ENCODE measurements at regions not wholly inside any gene's neighbourhood (a gene's known extent, or its start where the extent isn't known, plus 50 kb on each side); places are given as distances from the start of the nearest gene placed in this dataset.

DNA sequence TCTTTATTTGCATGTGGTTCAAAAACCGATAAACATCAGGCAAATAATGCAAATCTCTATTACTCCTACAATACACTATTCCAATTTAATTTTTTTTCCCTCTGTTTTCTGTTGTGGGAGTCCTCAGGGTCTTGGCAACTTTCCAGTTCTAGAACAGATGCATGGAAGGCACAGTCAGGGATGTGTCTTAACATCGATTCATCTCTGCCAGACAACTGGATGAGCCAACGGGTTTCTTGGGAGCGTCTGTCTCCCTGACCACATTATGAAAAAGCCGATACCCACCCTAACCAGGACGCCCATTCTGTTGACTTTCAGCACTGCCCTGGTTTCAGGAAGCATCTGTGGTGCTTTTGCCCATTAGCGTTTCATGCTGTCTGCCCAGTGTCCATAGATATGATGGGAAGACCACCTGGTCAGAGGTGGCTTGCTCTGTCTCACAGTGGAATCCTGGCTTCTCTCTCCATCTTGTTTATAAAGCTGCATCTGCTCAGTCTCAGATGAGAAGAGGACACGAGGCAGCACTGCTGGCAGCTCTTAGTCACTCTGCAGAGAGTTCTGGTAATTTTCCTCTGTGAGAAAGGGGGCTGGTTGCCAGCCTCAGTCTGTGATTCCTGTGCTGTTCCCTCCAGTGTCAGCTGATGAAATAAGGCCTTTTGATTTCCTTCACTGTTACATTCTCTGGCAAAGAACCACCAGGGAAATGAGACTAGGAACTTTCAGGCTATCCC is 57.9 kb upstream of the KCNE4 start:
- Histone ChIP-seq H3K9me3 (ENCODE audit: control insufficient read depth in 1 of 2, low read length in 2 of 2) (no peaks in the 10 kb centered on the region), H3K27ac (ENCODE audit: low read length) (peak overlapping the region; percentile 34), H3K27me3 (ENCODE audit: low read depth, low read length) (no peaks in the 10 kb centered on the region), H3K4me3 (ENCODE audit: low read depth in 1 of 2, low read length in 2 of 2) (peak overlapping the region in 1 of 2 donors; percentile 12), H3K4me1 (ENCODE audit: control insufficient read depth in 1 of 2, insufficient read depth in 2 of 2, low read length in 2 of 2) (peaks cover 0 to 14% of the 10 kb centered on the region in 2 donors), H3K36me3 (ENCODE audit: control insufficient read depth in 1 of 2, insufficient read depth in 2 of 2, low read length in 2 of 2) (no peaks in the 10 kb centered on the region)

DNA sequence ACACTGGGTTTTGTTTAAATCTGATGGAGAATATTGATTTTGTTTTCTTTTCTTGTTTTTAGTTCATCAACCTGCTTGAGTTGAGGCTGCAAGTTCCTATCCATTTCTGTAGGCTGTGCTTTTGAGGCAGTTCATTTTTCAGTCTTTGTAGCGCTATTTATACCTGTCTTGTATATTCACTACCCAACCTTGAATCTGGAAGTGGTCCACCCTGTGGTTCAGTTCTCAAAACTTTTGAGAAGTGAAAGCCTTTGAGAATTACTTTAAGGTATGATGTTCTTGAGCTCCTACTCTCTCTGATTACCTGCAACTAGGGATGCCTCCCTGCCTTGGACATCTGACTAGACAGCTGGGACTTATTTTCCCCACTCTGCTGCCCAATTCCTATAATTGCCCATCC is 53.5 kb upstream of the KCNE4 start:
- peaks cover 0 to 14% of the 10 kb centered on the region in 2 donors for H3K4me1 ChIP-seq (ENCODE audit: control insufficient read depth in 1 of 2, insufficient read depth in 2 of 2, low read length in 2 of 2)
- no peaks in the 10 kb centered on the region for H3K9me3 ChIP-seq (ENCODE audit: control insufficient read depth in 1 of 2, low read length in 2 of 2)
- no peak overlapping the region for H3K27ac ChIP-seq (ENCODE audit: low read length)

GRCh38 chr2:223000872-223001796 is 50.9 kb upstream of the KCNE4 start:
- no peak overlapping the region for H3K4me3 ChIP-seq (ENCODE audit: low read depth in 1 of 2, low read length in 2 of 2)
- no peak overlapping the region for H3K27ac ChIP-seq (ENCODE audit: low read length)
- H3K36me3 ChIP-seq (ENCODE audit: control insufficient read depth in 1 of 2, insufficient read depth in 2 of 2, low read length in 2 of 2) = no peaks in the 10 kb centered on the region
- no peaks in the 10 kb centered on the region for H3K9me3 ChIP-seq (ENCODE audit: control insufficient read depth in 1 of 2, low read length in 2 of 2)
- H3K4me1 ChIP-seq (ENCODE audit: control insufficient read depth in 1 of 2, insufficient read depth in 2 of 2, low read length in 2 of 2) = no peaks in the 10 kb centered on the region
- no peaks in the 10 kb centered on the region for H3K27me3 ChIP-seq (ENCODE audit: low read depth, low read length)

More for the DNA sequence above, 53.5 kb upstream of the KCNE4 start:
- no peak overlapping the region for H3K4me3 ChIP-seq (ENCODE audit: low read depth in 1 of 2, low read length in 2 of 2)
- no peaks in the 10 kb centered on the region for H3K27me3 ChIP-seq (ENCODE audit: low read depth, low read length)
- H3K36me3 ChIP-seq (ENCODE audit: control insufficient read depth in 1 of 2, insufficient read depth in 2 of 2, low read length in 2 of 2) = no peaks in the 10 kb centered on the region

DNA sequence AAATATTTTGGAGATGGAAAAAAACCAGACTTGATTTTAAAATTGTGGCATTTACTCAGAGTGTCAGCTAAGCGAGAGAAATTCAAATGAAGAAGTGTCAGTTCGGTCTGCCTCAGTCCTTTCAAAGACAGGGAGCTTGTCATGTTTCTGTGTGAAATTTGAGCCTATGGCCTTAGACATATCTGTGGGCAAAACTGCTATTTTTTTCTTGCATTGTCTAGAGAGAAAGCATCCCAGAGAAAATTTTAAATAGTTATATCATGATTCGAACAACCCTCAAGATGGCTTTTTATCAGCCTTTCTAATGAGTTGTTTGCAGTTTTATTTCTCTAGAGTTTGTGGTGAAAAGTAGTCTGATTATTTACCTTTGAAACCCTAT is 50.2 kb upstream of the KCNE4 start:
- Histone ChIP-seq H3K36me3 (ENCODE audit: control insufficient read depth in 1 of 2, insufficient read depth in 2 of 2, low read length in 2 of 2) (no peaks in the 10 kb centered on the region), H3K9me3 (ENCODE audit: control insufficient read depth in 1 of 2, low read length in 2 of 2) (no peaks in the 10 kb centered on the region), H3K27ac (ENCODE audit: low read length) (no peak overlapping the region), H3K27me3 (ENCODE audit: low read depth, low read length) (no peaks in the 10 kb centered on the region), H3K4me3 (ENCODE audit: low read depth in 1 of 2, low read length in 2 of 2) (no peak overlapping the region), H3K4me1 (ENCODE audit: control insufficient read depth in 1 of 2, insufficient read depth in 2 of 2, low read length in 2 of 2) (no peaks in the 10 kb centered on the region)
